NCI-H69 (cell line): ENCODE measurements at regions not wholly inside any gene's neighbourhood (a gene's known extent, or its start where the extent isn't known, plus 50 kb on each side); places are given as distances from the start of the nearest gene placed in this dataset.
"Not testable (repeated sequence)": the region's sequence is repeated elsewhere in the genome, so short reads cannot be mapped to it uniquely, and the experiment has no call there.

ENCODE experiments used
- DNase-seq: peaks from one replicate; lab custom pipeline; 2025; lab: John Stamatoyannopoulos, UW

DNA sequence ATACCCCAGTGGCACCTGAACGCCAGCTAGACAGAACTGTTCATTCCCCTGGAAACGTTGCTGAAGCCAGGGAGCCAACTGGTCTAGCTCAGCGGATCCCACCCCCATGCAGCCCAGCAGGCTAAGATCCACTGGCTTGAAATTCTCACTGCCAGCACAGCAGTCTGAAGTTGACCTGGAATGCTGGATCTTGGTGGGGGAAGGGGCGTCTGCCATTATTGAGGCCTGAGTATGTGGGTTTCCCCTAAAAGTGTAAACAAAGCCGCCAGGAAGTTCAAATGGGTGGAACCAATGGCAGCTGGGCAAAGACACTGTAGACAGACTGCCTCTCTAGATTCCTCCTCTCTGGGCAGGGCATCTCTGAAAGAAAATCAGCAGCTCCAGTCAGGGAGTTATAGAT is 213.0 kb downstream of the NKX6-1 start:
- DNase-seq = no peak

DNA sequence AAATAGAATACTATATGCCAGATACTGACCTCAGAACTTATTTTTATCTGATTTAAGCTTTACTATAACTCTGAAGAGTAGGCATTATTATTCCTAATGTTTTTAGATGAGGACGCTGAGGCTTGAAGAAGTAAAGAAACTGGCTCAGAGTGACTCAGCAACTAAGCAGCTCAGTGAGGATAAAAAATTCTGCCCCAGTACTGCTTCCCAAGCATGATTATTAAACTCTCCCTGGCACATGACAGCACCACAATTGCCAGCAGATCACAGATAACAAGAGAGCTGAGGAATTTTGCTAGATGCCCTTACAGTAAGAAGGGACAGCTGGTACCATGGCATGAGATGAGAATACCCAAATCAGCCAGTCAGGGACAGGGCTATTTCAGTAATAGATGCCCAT is 219.4 kb downstream of the NKX6-1 start:
- DNase-seq = no peak

DNA sequence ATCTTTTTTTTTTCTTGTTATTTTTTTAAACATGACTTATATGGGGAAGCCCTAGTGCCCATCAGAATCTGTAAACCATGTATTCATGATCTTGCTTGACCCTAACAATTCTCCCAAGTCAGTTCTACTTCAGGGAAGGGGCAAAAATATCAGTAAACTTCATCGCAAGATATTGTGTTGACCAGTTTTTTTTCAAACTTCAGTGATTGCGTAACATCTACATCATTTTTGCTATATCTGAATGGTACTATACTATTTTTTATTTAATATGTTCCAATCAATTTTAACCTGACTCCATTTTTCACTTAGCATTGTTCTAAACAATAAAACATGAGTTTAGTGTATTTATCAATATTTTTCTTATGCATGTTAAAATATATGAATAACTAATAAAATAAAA is 221.2 kb downstream of the NKX6-1 start:
- no peak for DNase-seq

DNA sequence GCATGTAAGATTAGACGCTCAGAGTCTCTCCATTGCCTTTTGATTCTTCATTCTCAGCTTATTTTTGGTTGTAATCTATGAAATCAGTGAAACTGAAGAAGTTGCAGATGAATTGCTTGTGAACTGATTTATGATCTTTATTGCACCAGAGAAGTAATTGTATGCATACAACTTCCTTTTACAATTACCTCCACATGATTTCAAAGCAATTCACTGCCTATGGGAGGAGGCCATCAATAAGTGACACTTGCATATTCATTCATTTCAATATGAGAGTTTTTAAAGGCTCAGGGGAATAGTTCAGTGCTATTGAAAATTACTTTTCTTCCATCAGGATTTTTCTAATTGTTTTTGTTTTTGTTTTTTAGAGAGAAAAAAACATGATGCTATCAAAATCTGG is 222.3 kb downstream of the NKX6-1 start:
- no peak for DNase-seq

DNA sequence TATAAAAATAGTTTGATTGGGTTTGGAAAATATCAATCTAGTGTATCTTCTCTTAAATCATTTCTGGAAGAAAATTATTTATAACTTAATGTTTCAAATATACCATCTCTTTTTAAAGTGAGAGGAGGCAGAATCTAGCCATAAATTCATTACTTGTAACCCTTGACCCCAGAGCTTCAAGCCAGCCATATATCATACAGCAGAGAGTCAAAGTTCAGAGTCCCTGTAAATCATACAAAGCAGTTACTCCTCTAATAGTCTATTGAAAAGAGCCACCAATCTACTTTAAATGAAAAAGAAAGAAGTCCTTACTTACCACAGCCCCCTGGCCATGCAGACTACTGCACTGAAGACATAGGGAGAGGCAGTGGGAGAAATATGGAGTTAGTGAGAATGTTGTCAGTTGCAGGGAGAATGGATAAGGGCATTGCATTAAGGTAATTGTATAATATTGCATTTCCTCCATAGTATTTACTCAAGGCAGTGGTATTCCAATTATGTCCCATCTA is 229.5 kb downstream of the NKX6-1 start:
- DNase-seq = no peak

DNA sequence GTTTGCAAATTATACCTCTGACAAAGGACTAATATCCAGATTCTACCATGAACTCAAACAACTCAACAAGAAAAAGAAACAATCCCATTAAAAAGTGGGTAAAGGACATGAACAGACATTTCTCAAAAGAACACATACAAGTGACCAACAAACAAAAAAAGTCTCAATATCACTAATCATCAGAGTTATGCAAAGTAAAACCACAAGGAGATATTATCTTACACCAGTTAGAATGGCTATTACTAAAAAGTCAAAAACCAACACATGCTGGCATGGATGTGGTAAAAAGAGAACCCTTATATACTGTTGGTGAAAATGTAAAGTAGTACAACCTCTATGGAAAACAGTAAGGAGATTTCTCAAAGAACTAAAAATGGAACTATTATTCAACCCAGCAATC is 234.4 kb downstream of the NKX6-1 start:
- DNase-seq = no peak

DNA sequence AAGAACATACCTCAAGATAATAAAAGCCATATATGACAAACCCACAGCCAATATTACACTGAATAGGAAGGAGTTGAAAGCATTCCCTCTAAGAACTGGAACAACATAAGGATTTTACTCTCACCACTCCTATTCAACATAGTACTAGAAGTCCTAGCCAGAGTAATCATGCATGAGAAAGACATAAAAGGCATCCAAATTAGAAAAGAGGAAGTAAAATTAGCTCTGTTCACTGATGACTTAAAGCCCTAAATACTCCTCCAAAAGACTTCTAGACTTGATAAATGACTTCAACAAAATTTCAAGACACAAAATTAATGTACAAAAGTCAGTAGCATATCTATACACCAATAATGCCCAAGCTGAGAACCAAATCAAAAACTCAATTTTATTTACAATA is 235.7 kb downstream of the NKX6-1 start:
- no peak for DNase-seq

DNA sequence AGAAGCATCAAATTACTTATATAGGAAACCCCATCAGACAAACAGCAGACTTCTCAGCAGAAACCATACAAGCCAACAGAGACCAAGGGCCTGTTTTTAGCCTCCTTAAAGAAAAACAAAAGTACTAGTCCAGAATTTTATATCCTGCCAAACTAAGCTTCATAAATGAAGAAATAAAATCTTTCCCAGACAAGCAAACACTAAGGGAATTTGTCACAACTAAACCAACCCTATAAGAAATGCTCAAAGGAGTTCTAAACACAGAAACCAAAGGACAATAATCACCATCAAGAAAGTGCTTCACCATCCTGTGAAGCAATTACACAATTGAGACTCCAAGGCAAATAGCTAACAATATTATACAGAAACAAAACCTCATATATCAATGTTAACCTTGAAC is 238.6 kb downstream of the NKX6-1 start:
- no peak for DNase-seq

DNA sequence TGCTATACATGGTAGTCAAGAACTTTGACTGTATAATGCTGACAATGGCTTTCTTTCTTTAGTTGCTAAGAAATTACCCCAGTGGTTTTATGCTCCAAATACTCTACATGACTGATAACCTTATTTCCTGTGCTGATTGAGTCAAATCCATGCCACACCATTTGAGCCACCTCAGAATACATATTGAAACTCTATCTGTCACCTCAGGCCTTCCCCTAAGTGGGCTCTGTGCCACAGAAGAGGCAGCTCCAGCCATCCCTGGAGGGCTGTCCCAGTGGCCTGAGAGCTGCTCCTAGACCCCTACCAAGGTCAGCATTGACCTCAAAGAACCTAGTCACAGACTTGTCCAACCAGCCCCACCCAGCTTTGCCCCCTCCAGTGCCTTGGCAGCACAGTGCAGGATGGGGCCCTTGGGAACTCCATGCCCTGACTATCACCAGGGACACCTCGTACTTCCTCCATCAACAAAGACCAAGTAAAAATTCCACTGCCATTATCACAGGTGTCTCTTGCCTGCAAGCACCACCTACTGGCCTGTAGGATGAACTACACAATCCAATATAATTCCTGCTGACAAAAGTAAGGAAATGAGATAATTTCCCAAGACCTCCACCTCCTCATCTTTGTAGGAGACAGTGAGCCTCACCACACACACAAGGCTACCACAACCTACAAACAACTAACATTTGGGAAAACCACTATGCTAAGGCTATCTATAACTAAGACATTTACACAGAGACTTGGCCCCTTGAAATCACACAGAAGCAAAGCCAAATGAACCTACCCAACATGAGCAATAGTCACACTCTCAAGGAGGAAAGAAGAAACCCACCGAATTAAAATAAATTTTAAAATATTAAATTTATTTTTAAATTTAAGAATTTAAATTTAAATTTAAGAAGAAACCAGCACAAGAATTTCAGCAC is 239.9 kb downstream of the NKX6-1 start:
- DNase-seq = peak; percentile 47

DNA sequence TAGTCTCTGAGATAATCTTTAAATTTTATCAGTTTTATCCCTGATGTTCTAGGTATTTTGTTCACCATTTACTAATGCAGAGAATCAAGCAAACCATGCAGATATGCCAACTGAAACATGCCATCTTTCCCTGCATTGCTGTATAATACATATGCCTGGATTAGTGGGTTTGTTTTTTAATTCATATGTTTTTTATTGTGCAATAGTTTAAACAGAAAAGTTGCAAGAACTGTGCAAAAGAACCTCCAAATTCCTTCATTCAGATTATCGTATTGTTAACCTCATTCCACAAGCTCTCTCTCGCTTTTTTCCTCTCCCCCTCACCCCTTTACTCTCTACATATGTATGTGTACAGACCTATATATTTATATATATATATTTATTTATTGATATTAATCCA is 244.6 kb downstream of the NKX6-1 start:
- DNase-seq = no peak

DNA sequence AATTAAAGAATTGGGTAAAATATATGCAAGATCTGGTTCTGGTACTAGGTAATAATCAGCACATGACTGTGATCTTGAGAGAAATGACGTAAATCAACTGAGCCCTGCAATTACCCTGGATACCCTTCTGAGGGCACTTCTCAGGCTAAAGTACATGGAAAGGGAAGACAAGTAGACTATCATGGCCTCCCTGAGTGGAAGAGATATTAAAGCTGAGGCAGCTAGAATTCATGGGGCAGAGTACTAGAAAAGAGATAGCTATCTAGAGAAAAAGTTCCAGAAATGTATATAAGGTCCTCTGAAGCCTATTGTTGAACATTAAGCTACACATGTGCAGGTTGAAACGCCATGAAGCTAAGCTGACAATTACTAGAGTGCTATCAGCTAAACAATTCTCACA is 249.6 kb downstream of the NKX6-1 start:
- no peak for DNase-seq

DNA sequence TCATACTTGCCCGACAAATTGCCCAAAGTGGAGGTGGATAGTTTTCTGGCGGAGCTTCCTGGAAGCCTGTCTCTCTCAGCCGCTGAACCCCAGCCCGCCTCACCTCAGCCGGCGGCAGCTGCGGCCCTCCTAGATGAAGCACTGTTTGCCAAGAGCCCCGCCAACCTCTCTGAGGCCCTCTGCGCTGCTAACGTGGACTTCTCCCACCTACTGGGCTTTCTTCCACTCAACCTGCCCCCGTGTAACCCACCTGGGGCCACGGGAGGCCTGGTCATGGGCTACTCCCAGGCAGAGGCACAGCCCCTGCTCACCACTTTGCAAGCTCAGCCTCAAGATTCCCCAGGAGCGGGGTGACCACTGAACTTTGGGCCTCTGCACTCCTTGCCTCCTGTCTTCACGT is 254.1 kb downstream of the NKX6-1 start:
- DNase-seq = not testable (repeated sequence)

DNA sequence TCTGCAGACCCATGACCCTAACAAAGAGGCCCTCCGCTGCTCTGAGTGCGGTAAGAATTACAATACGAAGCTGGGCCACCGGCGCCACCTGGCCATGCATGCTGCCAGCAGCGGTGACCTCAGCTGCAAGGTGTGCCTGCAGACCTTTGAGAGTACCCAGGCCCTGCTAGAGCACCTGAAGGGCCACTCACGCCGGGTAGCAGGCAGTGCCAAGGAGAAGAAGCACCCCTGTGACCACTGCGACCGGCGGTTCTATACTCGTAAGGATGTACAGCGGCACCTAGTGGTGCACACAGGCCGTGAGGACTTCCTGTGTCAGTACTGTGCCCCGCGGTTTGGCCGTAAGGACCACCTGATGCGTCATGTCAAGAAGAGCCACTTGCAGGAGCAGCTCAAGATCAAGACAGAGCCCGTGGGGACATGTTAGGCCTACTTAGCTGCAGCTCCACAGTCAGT is 254.7 kb downstream of the NKX6-1 start:
- DNase-seq = peak; percentile 1

DNA sequence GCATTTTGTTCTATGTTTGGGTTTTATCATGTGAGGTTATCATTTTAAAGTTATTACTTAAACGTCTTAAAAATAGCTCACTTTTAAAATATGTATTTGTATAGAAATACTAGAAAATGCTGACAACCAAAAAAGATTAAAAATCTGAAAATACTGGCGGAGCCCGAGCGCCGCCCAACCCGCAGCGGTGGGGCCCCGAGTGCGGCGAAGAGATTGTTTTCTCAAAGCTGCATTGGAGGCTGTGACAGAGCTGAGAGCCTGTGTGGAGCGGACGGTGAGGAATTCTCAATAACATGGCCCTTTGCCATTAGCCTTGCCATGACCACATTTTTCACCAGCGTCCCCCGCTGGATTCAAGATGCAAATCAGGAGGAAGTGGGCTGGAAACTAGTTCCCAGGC is 255.4 kb downstream of the NKX6-1 start:
- no peak for DNase-seq

DNA sequence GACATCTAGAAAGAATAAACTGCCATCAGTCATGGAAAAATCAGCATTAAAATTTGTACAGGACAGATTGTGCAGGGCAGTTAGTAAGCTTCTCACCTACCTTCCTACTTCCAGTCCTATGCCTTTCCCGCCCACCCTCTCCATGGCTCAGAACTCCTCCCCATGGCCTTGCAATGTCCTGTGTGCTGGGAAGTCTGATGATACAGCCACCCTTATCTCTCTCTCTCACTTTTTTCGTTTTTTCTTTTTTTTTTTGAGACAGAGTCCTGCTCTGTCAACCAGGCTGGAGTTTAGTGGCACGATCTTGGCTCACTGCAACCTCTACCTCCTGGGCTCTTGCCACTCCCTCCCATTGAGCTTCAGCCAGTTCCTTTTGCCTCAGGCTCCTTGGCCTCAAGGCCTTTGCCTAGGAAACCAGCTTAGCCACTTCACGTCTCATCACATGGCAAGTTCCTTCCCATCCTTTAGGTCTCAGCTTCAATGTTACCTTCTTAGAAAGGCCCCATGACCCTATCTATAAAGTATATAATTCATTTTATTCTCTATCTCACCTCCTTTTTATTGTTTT is 259.7 kb downstream of the NKX6-1 start:
- peak; percentile 0 for DNase-seq

DNA sequence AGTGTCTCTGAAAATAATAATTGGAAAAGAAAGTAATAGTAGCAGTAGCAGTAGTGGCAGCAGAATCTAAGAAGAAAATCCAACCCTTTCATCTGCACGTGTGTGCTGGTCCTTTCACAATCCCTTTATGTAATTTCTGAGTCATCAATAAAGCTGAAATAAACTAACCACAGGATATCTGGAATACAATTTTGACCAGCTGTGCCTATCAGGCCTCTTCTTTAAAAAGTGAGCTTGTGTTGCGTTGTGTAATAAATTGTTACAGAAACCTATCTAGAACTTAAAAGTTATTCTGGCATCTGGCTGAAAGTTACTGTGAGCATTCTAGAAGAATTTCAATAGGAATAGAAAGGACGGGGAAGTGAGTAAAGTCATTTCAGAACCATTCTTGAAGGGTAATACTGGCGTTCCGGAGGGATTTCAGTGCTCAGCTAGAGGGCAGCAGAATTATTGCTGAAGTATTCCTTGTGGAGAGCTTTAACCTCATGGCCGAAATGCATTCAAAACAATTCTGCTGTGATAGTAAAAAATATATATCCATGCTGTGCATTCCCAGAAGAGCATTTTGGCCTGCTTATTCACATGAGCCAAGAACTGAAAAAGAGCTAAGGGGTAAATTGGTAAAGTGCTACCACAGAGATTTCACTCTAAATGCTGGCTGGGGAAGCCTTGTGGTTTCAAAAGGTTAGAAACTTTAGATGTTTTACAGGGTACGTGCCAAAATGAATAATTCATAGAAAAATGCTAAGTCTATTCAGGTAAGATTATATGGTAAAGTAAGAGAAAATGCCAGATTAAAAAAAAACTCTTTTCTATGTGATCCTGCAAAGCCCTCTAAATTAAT is 260.6 kb downstream of the NKX6-1 start:
- no peak for DNase-seq

DNA sequence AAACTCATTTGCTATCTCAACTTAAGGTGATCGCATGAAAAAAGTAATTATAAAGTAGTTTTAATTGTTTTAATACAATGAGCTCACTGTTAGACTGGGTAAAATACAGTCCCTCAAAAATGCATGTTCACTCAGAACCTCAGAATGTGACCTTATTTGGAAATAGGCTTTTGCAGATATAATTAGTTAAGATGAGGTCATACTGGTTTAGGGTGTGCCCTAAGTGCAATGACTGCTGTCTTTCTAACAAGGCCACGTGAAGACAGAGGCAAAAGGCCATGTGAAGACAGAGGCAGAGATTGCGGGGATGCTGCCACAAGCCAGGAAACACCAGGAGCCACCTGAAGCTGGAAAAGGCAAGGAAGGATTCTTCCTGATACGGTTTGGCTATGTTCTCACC is 262.1 kb downstream of the NKX6-1 start:
- no peak for DNase-seq

DNA sequence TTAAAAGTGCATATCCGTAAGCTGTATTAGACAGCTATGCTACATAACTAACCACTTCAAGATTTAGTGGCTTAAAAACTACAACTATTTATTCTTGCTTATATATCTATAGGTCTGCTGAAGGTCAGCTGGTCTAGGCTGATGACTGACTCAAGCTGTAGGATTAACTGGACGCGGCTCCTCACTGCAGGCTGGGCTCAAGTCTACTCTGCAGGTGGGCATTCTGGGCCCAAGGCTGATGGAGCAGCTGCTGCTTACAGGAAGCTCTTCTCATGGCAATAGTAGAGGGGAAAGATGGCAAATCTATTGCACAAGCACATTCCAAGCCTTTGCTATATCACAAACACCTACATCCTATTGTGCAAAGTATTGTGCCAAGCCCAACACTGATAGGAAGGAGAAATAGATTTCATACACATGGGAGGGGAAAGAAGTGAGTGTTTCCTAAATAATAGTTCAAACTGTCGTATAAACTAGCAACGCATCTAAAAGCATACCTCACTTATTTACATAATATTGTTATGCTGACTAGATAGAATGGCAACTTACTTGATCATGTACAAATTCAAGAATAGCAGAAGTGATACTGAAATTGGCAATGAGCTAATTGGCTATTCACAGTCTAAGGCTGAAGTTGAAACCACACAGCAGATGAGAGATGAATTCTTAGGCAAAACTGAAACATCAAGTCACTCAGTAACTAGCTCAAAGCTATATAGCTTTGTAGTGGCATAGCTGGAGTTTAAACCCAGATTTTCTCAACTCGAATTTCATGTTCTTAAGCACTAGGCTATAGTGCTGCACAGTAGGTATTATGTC is 263.8 kb downstream of the NKX6-1 start:
- no peak for DNase-seq

DNA sequence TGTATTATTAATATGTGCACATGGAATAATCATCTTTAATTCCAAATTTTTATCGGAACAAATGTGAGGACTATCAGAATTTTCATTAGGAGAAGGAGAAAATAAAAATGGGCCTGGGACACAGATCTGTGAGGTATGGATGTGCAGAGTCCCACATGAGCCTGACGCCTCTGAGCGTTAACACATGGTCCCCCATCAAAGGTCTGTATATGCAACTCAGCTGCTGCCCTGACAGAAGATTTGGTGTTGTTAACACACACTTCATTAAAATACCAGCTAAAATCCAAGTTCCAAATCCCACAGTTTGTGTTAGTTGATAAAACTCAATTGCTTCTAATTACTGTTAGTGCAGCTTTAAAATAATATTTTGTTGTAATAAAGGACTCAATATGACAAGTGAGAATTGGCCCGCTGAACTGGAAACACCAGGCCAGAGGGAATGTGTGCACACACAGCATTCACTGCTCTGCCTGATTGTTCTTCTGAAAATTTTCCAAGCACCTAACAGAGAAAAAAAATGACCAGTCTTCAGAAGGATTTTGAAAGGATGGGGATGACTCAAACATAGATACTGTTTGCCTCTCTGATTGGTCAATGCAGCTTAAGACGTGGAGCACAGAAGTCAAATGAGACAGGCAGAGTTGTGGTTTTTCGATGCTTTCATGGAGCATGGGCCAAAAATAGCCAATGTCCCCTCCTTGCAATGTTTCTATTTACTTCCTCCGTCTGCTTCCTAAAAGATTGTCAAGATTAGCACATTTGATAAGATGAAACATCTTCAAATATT is 266.6 kb downstream of the NKX6-1 start:
- no peak for DNase-seq

DNA sequence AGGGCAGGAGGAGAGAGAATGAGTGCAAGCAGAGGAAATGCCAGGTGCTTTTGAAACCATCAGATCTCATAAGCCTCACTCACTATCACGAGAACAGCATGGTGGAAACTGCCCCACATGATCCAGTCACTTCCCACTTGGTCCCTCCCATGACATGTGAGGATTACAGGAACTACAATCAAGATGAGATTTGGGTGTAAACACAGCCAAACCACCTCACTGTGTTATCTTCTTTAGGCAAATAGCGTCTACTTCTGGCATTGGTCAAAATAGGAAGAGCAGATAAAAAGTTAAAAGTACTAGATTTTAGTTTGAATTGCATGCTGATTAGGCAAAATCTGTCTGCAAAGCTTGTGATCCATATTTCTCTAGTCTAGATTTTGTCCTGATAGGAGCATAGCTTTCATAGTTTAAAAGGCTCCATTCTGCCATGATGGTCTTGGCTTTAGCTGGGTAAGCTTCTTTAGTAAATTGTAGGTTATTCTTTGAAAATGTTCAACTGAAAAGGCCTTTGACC is 267.5 kb downstream of the NKX6-1 start:
- DNase-seq = no peak

DNA sequence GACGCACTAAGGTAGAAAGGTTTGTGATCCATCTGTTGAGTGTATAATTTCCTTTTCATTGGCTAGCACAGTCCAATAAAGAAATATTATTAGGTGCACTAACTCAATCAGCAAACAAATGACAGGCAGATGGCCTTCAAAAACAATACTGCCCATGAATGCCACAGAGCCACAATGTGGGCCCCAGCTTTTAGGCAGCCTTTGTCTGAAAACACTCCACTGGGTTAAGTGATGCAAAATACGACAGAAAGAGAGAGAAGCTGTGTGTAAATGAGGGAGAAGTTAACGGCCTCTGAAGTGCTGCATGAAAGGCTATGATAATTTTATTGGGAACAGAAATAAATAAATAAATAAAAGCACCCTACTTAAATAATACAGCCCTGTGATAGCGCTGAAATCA is 274.6 kb downstream of the NKX6-1 start:
- DNase-seq = peak; percentile 4
